K562 (cell line): ENCODE measurements at regions not wholly inside any gene's neighbourhood (a gene's known extent, or its start where the extent isn't known, plus 50 kb on each side); places are given as distances from the start of the nearest gene placed in this dataset.

Experiments used
- ATAC-seq: fragments of 200-7000 bp; cut with Tn5 transposase; 3 replicates; pipeline ENCODE4 v1.9.1; 2020; ENCODE audit warnings: moderate library complexity
- BruUV-seq: library from RNA; stranded (reverse); fragments of 400-500 nt; replicated peaks from 2 replicates; lab custom pipeline; 2021; lab: Mats Ljungman, UMichigan
- CTCF ChIA-PET: fragments of 300-600 bp; formaldehyde crosslinking; extraction: SDS; loops from one replicate; lab custom pipeline; 2021; ENCODE audit warnings: low intra/inter-chr PET ratio; lab: Yijun Ruan, JAX
- POLR2A ChIA-PET: fragments of 300-600, 350-650 bp; sonication (Branson Sonifier 250); formaldehyde crosslinking; extraction: SDS; loops from one replicate; lab custom pipeline; 2021; ENCODE audit warnings: antibody characterized with exemption, inconsistent platforms; lab: Yijun Ruan, JAX
- DNase-seq, 4 experiments: peaks; one replicate each; pipeline versions ENCODE4 v3.0.0 to v3.0.0-alpha.2; 2011 to 2018; ENCODE audit warnings: low spot score in 3 of 4, mixed read lengths in 3 of 4; ENCODE audit errors: extremely low read depth in 1 of 4
- FAIRE-seq: peaks from 2 replicates; lab custom pipeline; 2011; peaks lifted over from hg19 to GRCh38; lab: Jason Lieb, UNC
- H2AFZ ChIP-seq: 2 replicates; pipeline ENCODE4 v1.6.0; 2011; ENCODE audit warnings: low read depth, low read length, control low read depth, inconsistent platforms
- H3K27ac ChIP-seq: fragments of 200-600 bp; 3 replicates; pipeline ENCODE4 v1.8.0; 2011; ENCODE audit warnings: low read depth, mild to moderate bottlenecking, control low read depth, inconsistent platforms, low read length, moderate library complexity, mixed read lengths; ENCODE audit errors: extremely low read depth
- H3K27me3 ChIP-seq, 2 experiments: fragments of 300-600 bp in 1 of 2; 2 replicates in 1 of 2; 3 replicates in 1 of 2; pipeline versions ENCODE4 v1.6.0 to v1.8.0; 2011; ENCODE audit warnings: inconsistent platforms in 2 of 2, low read length in 2 of 2, mild to moderate bottlenecking in 1 of 2, mixed read lengths in 1 of 2, moderate library complexity in 1 of 2; ENCODE audit not compliant: control insufficient read depth in 2 of 2, insufficient read depth in 2 of 2
- H3K36me3 ChIP-seq: fragments of 300-600 bp; 3 replicates; pipeline ENCODE4 v1.8.0; 2011; ENCODE audit warnings: mild to moderate bottlenecking, low read length, inconsistent platforms; ENCODE audit not compliant: control insufficient read depth, insufficient read depth
- H3K4me1 ChIP-seq, 2 experiments: fragments of 200-600 bp in 1 of 2; replicated peaks in 1 of 2; 2 replicates in 1 of 2; 3 replicates in 1 of 2; pipeline versions ENCODE4 v1.5.1 to v1.8.0; 2011; ENCODE audit warnings: inconsistent platforms in 2 of 2, low read length in 2 of 2, mild to moderate bottlenecking in 1 of 2, mixed read lengths in 1 of 2, moderate library complexity in 1 of 2; ENCODE audit not compliant: control insufficient read depth in 2 of 2, insufficient read depth in 2 of 2
- H3K4me2 ChIP-seq: 2 replicates; pipeline ENCODE4 v1.6.1; 2011; ENCODE audit warnings: low read length, control low read depth, inconsistent platforms, mixed read lengths; ENCODE audit not compliant: insufficient read depth
- H3K4me3 ChIP-seq: fragments of 200-600 bp; sonication (generic), shearing (Covaris generic); 2 replicates; pipeline ENCODE4 v1.5.1; 2016; ENCODE audit warnings: control low read depth, inconsistent platforms
- H3K79me2 ChIP-seq: fragments of 200-600 bp; 3 replicates; pipeline ENCODE4 v1.8.0; 2011; ENCODE audit warnings: low read length, inconsistent platforms; ENCODE audit not compliant: control insufficient read depth, insufficient read depth
- H3K9ac ChIP-seq, 2 experiments: 2 replicates each; pipeline versions ENCODE4 v1.6.0 to v1.6.1; 2011; ENCODE audit warnings: low read depth in 2 of 2, low read length in 2 of 2, control low read depth in 1 of 2, inconsistent platforms in 1 of 2, mild to moderate bottlenecking in 1 of 2, mixed read lengths in 1 of 2; ENCODE audit not compliant: insufficient read depth in 1 of 2
- H3K9me1 ChIP-seq: one replicate; pipeline ENCODE4 v1.6.0; 2011; ENCODE audit warnings: inconsistent platforms, mild to moderate bottlenecking, low read length, moderate library complexity; ENCODE audit not compliant: control insufficient read depth, insufficient read depth
- H3K9me3 ChIP-seq: replicated peaks from 2 replicates; pipeline ENCODE4 v1.5.1; 2011; ENCODE audit warnings: low read depth, low read length, inconsistent platforms; ENCODE audit not compliant: control insufficient read depth, insufficient read depth
- H4K20me1 ChIP-seq: replicated peaks from 2 replicates; pipeline ENCODE4 v1.6.1; 2011; ENCODE audit warnings: low read length, inconsistent platforms, mixed read lengths; ENCODE audit not compliant: control insufficient read depth, insufficient read depth
- AFF1 ChIP-seq, 2 experiments: fragments of 450-650 bp; IDR thresholded peaks; 2 replicates each; pipeline ENCODE4 v1.6.1; 2018; ENCODE audit warnings: mild to moderate bottlenecking in 2 of 2, low read depth in 1 of 2; ENCODE audit not compliant: partially characterized antibody in 2 of 2
- BRD9 ChIP-seq: fragments of 450-650 bp; IDR thresholded peaks from 2 replicates; pipeline ENCODE4 v1.6.1; 2018; ENCODE audit warnings: low read depth; ENCODE audit not compliant: partially characterized antibody
- ELF4 ChIP-seq: fragments of 450-650 bp; formaldehyde crosslinking; IDR thresholded peaks from 2 replicates; pipeline ENCODE4 v1.4.0; 2022; ENCODE audit warnings: missing genetic modification characterization
- HOMEZ ChIP-seq: fragments of 250-450 bp; sonication (Bioruptor Pico); IDR thresholded peaks from 2 replicates; pipeline ENCODE4 v1.4.0; 2020; ENCODE audit warnings: mild to moderate bottlenecking, moderate library complexity
- MTA2 ChIP-seq: fragments of 450-650 bp; IDR thresholded peaks from 2 replicates; pipeline ENCODE4 v1.6.1; 2016; ENCODE audit warnings: low read depth
- SMAD2 ChIP-seq: fragments of 150-350 bp; IDR thresholded peaks from 2 replicates; pipeline ENCODE4 v1.6.1; 2014; ENCODE audit warnings: low read depth, mild to moderate bottlenecking, low read length
- ZNF197 ChIP-seq: fragments of 200-800 bp; sonication (Bioruptor generic); IDR thresholded peaks from 2 replicates; pipeline ENCODE4 v1.6.1; 2016; ENCODE audit warnings: low read depth, missing genetic modification characterization, missing compliant biosample characterization
- ZNF253 ChIP-seq: fragments of 250-450 bp; sonication (Bioruptor Pico); conservative IDR thresholded peaks from 2 replicates; pipeline ENCODE4 v1.6.1; 2021; ENCODE audit warnings: mild to moderate bottlenecking
- ZNF583 ChIP-seq: fragments of 250-450 bp; sonication (Bioruptor Pico); IDR thresholded peaks from 2 replicates; pipeline ENCODE4 v1.4.0; 2020
- whole genome bisulfite sequencing: fragments of 100-300 bp; shearing (Covaris generic); methylation state at CpG from one replicate; pipeline ENCODE4 v1.1.6; 2016; ENCODE audit warnings: low coverage, mixed read lengths; ENCODE audit not compliant: insufficient coverage; ENCODE audit errors: missing lambda C conversion rate; 5-methylcytosine and 5-hydroxymethylcytosine counted together
- in situ Hi-C: fragments of 300-500 bp; cut with MboI; formaldehyde crosslinking; loops from 4 replicates; pipeline ENCODE4 v1.15.0; 2018; ENCODE audit warnings: inconsistent platforms, mixed read lengths
- intact Hi-C: fragments of 100-400 bp; cut with micrococcal nuclease; formaldehyde crosslinking; loops from 2 replicates; pipeline ENCODE4 v1.14.2; 2022
- TF ChIP-seq, protein P1 (sequence below): sonication (generic); formaldehyde crosslinking; IDR thresholded peaks from 2 replicates; pipeline ENCODE4 v1.4.0; 2020; ENCODE audit warnings: mild to moderate bottlenecking, missing genetic modification reagents

GRCh38 chr10:107443813-107444212, 279.3 kb upstream of the SORCS1 start:
- no peak for FAIRE-seq
- 0% methylated on average over 2 of the region's 2 CpGs for WGBS
- H3K9me1 ChIP-seq = no peaks in the 10 kb centered on the region
- ChIA-PET POLR2A (no interaction called here), CTCF (no interaction called here)
- H3K4me2 ChIP-seq = no peak overlapping the region
- H3K27me3 ChIP-seq = no peaks in the 10 kb centered on the region
- no peaks in the 10 kb centered on the region for H3K79me2 ChIP-seq
- no peaks in the 10 kb centered on the region for H3K36me3 ChIP-seq
- intact Hi-C loops = no loop called here
- H3K4me3 ChIP-seq = no peak overlapping the region
- BruUV-seq = no TSS peak
- TF ChIP-seq ELF4 (CRISPR knock-in tag) (no peak), ZNF583 (no peak), SMAD2 (no peak)
- H2AFZ ChIP-seq = no peak overlapping the region
- H3K9me3 ChIP-seq = no peaks in the 10 kb centered on the region; the same call in 1 of the 2 replicates
- no peak overlapping the region for H3K27ac ChIP-seq
- DNase-seq = no peak
- no peaks in the 10 kb centered on the region for H3K4me1 ChIP-seq
- no peaks in the 10 kb centered on the region for H4K20me1 ChIP-seq
- in situ Hi-C loops = no loop called here
- H3K9ac ChIP-seq = no peak overlapping the region
- no peak for ATAC-seq

- Histone ChIP-seq H3K9me3 (no peaks in the 10 kb centered on the region; the same call in 1 of the 2 replicates), H4K20me1 (no peaks in the 10 kb centered on the region), H3K27me3 (no peaks in the 10 kb centered on the region), H3K9me1 (no peaks in the 10 kb centered on the region), H3K4me1 (no peaks in the 10 kb centered on the region), H3K4me2 (no peak overlapping the region), H3K9ac (no peak overlapping the region), H3K79me2 (no peaks in the 10 kb centered on the region), H3K36me3 (no peaks in the 10 kb centered on the region), H3K4me3 (no peak overlapping the region), H2AFZ (no peak overlapping the region), H3K27ac (no peak overlapping the region)
- 0% methylated on average over 1 of the region's 1 CpG for WGBS
- DNase-seq = no peak
- intact Hi-C loops (no loop called here), in situ Hi-C loops (no loop called here)
- ATAC-seq = no peak
- TF ChIP-seq MTA2 (no peak), HOMEZ (no peak), ZNF197 (no peak), BRD9 (no peak), ZNF253 (CRISPR knock-in tag) (no peak), AFF1 (IDR thresholded peaks at IDR 0.05; ENCODE audit: low read depth in 1 of 2, partially characterized antibody in 2 of 2) (no peak)
- TF ChIP-seq, protein P1, sequence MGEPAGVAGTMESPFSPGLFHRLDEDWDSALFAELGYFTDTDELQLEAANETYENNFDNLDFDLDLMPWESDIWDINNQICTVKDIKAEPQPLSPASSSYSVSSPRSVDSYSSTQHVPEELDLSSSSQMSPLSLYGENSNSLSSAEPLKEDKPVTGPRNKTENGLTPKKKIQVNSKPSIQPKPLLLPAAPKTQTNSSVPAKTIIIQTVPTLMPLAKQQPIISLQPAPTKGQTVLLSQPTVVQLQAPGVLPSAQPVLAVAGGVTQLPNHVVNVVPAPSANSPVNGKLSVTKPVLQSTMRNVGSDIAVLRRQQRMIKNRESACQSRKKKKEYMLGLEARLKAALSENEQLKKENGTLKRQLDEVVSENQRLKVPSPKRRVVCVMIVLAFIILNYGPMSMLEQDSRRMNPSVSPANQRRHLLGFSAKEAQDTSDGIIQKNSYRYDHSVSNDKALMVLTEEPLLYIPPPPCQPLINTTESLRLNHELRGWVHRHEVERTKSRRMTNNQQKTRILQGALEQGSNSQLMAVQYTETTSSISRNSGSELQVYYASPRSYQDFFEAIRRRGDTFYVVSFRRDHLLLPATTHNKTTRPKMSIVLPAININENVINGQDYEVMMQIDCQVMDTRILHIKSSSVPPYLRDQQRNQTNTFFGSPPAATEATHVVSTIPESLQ (CRISPR knock-in tag) = no peak
- no TSS peak for BruUV-seq
- ChIA-PET CTCF (no interaction called here), POLR2A (no interaction called here)
- no peak for FAIRE-seq
Measured at GRCh38 chr10:107443326-107443725, 278.8 kb upstream of the SORCS1 start.
